AG04450 (cell line): ENCODE measurements at regions not wholly inside any gene's neighbourhood (a gene's known extent, or its start where the extent isn't known, plus 50 kb on each side); places are given as distances from the start of the nearest gene placed in this dataset.

Source experiments
- CTCF ChIA-PET: fragments of 300-600, 350-600 bp; formaldehyde crosslinking; extraction: SDS; loops from one replicate; lab custom pipeline; 2022; ENCODE audit warnings: antibody characterized with exemption, inconsistent platforms; lab: Charles Lee
- POLR2A ChIA-PET: fragments of 350-600 bp; formaldehyde crosslinking; extraction: SDS; loops from one replicate; lab custom pipeline; 2021; ENCODE audit warnings: antibody characterized with exemption, inconsistent platforms; lab: Yijun Ruan, JAX
- DNase-seq: peaks from one replicate; pipeline ENCODE4 v3.0.0-alpha.2; 2011; ENCODE audit warnings: low read depth, low spot score
- H3K27ac ChIP-seq: one replicate; pipeline ENCODE4 v1.5.1; 2012; ENCODE audit warnings: low read depth, low read length, control low read depth
- H3K27me3 ChIP-seq: one replicate; pipeline ENCODE4 v1.6.0; 2012; ENCODE audit warnings: low read length; ENCODE audit not compliant: control insufficient read depth, insufficient read depth
- H3K4me3 ChIP-seq: 2 replicates; pipeline ENCODE4 v1.5.1; 2011; ENCODE audit warnings: mild to moderate bottlenecking, low read depth, low read length, control low read depth
- H3K9me3 ChIP-seq: 2 replicates; pipeline ENCODE4 v1.5.1; 2012; ENCODE audit warnings: low read length; ENCODE audit not compliant: control insufficient read depth, insufficient read depth
- TF ChIP-seq, protein P1 (sequence below): IDR thresholded peaks from 2 replicates; pipeline ENCODE4 v1.5.1; 2011; ENCODE audit warnings: low read depth, low read length, control low read depth, inconsistent platforms

- H3K4me3 ChIP-seq = no peak overlapping the region
- ChIA-PET POLR2A (no interaction called here), CTCF (no interaction called here)
- peaks cover 27% of the 10 kb centered on the region for H3K27me3 ChIP-seq
- TF ChIP-seq, protein P1, sequence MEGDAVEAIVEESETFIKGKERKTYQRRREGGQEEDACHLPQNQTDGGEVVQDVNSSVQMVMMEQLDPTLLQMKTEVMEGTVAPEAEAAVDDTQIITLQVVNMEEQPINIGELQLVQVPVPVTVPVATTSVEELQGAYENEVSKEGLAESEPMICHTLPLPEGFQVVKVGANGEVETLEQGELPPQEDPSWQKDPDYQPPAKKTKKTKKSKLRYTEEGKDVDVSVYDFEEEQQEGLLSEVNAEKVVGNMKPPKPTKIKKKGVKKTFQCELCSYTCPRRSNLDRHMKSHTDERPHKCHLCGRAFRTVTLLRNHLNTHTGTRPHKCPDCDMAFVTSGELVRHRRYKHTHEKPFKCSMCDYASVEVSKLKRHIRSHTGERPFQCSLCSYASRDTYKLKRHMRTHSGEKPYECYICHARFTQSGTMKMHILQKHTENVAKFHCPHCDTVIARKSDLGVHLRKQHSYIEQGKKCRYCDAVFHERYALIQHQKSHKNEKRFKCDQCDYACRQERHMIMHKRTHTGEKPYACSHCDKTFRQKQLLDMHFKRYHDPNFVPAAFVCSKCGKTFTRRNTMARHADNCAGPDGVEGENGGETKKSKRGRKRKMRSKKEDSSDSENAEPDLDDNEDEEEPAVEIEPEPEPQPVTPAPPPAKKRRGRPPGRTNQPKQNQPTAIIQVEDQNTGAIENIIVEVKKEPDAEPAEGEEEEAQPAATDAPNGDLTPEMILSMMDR = no peak
- H3K27ac ChIP-seq = no peak overlapping the region
- H3K9me3 ChIP-seq = no peaks in the 10 kb centered on the region; the same call in 1 of the 2 replicates
- DNase-seq = no peak
These were observed 135.4 kb downstream of the CDC5L start for GRCh38 chr6:44522871-44523270.

DNA sequence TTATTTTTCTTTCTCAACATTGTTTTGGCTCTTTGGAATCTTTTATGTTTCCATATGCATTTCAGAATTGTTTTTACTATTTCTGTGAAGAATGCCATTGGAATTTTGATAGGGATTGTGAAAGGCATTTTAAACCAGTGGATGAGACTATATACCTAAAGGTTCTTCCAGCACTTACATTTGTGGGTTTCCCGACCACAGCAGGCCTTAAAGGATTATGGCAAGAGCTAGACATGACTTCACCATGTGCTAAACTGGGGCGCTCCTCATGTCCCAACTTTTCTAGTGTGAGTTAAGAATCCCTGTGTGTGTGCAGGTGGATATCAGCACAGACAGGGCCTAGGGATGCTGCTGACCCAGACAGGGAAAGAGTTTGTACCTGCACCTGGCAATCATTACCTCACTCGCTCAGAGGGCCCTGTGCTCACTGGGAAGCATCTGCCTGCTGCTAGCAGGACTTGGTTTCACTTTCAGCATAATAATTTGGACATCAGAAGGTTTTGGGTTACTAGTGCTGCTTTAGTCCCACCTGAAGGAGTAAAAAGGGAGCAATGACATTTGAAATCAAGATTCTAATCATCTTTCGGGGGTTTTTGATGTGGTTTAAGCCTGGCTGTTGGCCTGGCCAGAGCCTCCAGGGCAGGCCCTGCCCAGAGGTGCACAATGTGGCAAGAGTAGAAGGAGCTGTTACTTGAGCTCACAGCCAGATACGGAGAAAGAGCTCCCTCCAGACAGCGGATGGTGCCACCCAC lies 137.1 kb downstream of the CDC5L start:
- Histone ChIP-seq H3K27me3 (peaks cover 39% of the 10 kb centered on the region), H3K27ac (no peak overlapping the region), H3K9me3 (no peaks in the 10 kb centered on the region; the same call in 1 of the 2 replicates), H3K4me3 (no peak overlapping the region)
- ChIA-PET POLR2A (no interaction called here), CTCF (no interaction called here)
- TF ChIP-seq, protein P1 = no peak
- no peak for DNase-seq

GRCh38 chr6:44525761-44526351 lies 138.3 kb downstream of the CDC5L start:
- POLR2A ChIA-PET = no interaction called here
- CTCF ChIA-PET = no interaction called here
- no peaks in the 10 kb centered on the region; the same call in 1 of the 2 replicates for H3K9me3 ChIP-seq
- no peak for DNase-seq
- H3K4me3 ChIP-seq = no peak overlapping the region
- TF ChIP-seq, protein P1 = no peak
- H3K27ac ChIP-seq = no peak overlapping the region
- peaks cover 44% of the 10 kb centered on the region for H3K27me3 ChIP-seq

GRCh38 chr6:44527181-44527580 lies 139.7 kb downstream of the CDC5L start:
- H3K27ac ChIP-seq = no peak overlapping the region
- DNase-seq = no peak
- CTCF ChIA-PET = interaction anchor here (1.5 kb wide), 1 partner anchor 52 kb away, joined by 4 read pairs; no protein-coding TSS in a partner anchor
- H3K9me3 ChIP-seq = no peaks in the 10 kb centered on the region; the same call in 1 of the 2 replicates
- no peak overlapping the region for H3K4me3 ChIP-seq
- POLR2A ChIA-PET = no interaction called here
- TF ChIP-seq, protein P1 = no peak
- peaks cover 51% of the 10 kb centered on the region for H3K27me3 ChIP-seq
